GM21576 (cell line): ENCODE measurements at regions not wholly inside any gene's neighbourhood (a gene's known extent, or its start where the extent isn't known, plus 50 kb on each side); places are given as distances from the start of the nearest gene placed in this dataset.

ENCODE experiments used
- ATAC-seq: cut with Tn5 transposase; IDR thresholded peaks from one replicate; pipeline ENCODE4 v1.9.1; 2021; ENCODE audit warnings: mild to moderate bottlenecking, moderate library complexity; ENCODE audit not compliant: unreplicated experiment

DNA sequence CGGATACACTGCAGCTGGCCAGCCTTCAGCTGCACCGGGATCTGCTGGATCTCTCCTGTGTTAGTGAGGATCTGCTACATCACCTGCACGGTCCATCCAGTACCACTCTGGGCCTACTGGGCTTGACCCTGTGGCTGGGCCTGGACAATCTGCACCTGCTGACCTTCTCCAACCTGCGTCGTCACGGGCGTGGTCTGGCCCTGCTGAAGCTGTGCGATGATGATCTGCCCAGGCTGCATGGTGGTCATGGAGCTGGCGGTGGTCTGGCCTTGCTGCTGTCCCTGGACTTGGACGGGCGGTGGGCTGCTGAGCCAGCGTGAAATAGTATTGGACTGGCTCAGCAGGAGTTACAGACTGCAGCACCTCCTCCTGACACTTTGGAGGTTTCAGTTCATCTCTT lies 137.1 kb upstream of the GAS1 start:
- no peak for ATAC-seq

DNA sequence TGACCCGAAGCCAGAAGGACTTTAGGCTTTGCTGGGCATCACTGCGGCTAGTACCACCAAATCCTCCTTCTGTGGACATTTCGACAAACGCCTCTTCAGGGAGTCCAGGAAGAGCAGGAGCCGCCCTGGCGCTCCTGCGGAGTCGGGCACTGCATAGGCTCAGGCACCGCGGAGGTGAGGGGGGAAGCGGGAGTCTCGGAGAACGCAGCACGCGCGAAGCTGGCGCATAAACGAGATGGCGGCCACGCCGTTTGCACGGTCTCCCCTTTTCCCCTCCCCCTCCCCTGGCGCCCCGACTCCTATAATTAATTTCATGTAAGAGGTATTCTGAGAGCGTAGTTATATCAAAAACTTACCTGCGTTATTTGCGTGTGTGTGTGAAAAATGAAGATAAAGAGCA lies 137.8 kb upstream of the GAS1 start:
- no peak for ATAC-seq

DNA sequence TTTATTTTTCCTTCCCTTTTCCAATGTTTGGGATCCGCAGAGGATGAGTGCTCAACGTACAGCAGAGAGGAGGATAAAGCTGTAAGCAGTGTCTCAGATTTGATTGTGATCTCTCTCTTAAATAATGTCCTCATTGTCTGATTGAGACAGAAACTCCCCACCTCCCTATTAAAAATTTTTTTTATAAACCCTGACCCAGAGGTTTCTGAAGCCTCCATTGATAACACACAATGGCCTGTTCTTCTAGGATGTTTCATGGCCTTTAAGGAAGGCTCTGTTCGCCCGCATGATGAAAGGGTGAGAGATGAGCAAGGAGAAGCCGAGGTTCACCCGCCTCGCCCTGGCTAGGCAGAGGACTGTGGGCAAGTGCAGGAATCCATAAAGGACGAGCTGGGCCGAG lies 138.2 kb upstream of the GAS1 start:
- ATAC-seq, result no peak

DNA sequence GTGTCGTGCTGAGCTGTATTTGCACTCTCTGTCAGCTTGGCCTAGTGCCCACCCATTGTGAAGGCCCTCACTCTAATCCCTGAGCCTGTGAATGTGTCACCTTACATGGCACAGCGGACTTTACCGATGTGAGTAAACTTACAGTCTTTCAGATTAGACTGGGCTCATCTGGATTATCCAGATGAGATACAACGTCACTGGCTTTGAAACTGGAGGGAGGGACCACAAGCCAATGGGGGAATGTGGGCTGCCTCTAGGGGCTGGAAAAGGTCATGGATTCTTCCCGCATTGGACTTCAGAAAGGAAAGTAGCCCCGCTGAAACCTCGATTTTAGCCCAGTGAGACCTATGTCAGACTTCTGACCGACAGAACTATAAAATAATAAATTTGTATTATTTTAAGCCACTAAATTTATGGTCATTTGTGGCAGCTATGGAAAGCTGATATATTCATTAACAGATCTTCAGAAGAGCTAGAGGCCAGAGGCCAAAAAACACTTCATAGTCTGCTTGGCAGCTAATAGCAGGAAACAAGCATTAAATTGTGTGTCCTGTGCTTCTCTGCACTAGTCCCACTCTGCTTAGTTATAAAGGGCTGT lies 139.0 kb upstream of the GAS1 start:
- no peak for ATAC-seq

DNA sequence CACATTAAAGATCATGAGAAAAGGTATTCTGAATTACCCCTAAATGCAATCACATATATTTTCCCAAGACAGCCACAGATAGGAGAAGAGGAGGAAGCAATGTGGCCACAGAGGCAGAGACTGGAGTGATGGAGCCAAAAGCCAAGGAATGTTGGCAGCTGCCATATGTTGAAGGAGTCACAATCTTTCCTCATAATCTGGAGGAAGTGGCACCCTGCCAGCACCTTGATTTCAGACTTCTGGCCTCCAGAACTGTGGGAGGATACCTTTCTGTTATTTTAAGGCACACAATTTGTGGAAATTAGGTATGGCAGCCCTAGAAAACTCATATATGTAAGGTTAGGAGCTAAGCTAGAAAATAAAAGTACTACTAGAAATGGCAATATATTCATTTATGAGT lies 139.9 kb upstream of the GAS1 start:
- ATAC-seq, result no peak

DNA sequence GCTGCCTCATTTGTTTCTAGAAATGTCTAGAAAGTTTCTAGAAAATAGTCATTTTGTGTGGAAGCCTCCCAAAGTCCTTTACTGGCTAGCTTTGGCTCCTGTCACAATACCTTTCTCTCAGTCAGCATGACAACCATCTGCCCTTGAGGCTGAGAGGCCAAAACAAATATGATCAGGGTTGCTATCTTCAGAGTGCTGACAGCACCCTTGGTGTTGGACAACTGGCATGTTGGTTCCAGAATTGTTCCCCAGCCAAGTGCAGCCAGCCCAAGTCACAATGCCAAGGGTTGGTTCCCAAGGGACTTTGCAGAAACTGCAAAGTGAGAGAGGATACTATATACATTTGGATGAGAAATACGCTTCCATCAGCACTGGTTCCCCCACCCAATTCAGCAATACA lies 140.9 kb upstream of the GAS1 start:
- no peak for ATAC-seq

DNA sequence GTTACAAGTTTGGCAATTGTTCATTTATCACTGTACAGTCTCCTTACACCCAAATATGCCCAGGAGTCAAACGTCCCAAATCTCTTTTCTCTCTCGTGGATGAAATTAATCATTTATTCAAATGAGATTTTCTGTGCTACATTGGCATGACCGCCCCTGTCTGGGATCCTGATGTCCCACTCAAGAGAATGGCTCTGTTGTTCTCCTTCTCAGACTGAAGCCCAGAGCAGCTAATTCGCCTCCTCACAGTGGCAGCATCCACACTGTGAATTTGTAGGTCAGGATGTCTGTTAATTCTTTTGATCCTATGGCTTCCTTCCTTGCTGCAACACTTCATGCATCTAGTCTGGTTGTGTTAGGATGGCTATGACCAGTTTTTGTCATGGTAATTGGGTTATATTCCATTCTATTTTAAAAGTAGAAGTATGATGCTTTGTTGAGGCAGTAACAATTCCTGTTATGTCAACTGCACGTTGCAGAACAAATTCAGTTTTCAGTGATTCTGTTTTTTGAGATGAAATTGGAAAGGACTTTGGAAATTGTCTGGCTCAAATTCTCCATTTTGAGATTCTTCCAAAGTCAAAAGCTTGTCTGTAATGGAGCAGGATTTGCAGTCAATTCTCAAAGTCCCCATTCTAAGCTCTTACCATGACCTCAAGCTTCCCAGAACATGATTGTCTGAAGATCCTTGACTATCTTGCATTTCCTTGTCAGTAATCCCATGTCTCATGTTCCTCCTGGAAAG lies 141.5 kb upstream of the GAS1 start:
- ATAC-seq, result no peak

DNA sequence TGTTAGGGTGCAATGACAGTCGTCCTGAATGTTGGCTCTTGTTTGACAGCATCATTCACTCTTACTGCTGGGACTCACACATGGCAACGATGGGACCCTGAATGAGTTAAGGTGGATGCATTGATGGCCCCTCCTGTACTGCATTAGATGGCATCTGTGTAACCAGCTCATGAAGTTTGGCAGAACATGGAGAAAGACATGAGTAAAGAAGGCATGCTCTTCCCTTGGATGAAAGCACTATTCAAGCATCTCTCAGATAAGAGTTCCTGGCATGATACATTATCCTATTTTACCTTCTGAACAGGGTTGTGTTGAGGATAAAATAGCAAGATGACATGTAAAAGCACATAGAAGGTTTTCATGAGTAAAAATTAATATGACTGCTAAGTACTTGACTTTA lies 142.2 kb upstream of the GAS1 start:
- no peak for ATAC-seq

DNA sequence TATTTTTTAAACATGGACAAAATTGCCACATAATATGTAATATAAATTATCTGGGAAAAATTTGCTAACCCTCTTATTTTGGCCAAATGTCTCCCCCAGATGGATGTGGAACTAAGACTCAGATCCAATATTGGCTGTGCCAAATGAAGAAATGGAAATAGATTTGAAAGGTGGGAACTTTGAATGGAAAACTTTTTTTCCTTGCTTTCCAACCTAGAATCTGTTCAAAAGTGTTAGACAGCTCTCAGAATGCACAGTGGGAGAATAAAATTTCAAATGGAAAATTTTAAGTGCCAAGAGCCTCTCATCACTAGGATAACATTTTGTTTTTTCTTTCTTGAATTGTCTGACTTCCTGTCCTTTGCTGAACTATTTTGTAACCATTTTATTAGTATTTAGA lies 142.6 kb upstream of the GAS1 start:
- no peak for ATAC-seq

DNA sequence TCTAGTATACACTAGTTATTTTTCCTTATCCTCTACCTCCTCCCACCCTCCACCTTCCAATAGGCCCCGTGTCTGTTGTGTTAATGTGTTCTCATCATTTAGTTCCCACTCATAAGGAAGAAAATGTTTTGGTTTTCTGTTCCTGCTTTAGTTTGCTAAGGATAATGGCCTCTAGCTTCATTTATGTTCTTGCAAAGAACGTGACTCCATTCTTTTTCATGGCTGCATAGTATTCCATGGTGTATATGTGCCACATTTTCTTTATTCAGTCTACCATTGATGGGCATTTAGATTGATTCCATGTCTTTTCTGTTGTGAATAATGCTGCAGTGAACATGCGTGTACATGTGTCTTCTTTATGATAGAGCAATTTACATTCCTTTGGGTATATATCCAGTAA lies 146.5 kb upstream of the GAS1 start:
- no peak for ATAC-seq

DNA sequence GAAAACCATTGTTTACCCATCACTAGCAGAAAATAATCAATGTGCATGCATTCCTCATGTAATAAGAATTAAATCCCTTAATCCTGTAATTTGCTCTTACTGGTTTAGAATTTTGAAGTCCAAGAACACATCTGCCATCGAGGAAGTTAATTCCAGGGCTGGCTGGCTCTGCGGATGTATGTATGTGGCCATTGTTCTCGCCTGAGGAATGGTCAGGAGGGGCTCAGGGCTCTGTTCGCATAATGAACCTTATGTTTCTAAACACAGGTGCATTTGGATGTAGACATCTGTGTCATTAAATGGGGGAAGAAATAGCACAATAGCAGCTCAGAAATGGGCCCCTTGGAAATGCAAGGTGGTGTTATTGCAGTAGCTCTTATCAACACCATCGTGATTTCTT lies 148.6 kb upstream of the GAS1 start:
- no peak for ATAC-seq

DNA sequence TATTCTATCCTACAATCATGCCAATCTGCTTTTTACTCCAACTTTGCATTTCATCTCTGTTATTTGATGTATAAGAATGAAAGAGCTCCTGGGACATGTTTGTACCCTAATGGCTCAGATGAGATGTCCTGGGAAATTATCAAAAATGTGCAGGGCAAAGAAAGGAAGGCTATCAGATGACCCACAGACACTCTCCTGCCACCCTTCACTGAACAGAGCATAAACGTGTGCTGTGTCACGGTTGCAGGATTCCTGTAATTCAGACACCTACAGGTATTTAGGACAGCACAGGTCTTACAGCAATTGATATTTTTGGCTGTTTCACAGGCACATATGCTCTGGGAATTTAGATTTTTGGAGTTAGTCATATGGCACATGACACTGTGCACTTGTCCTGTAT lies 149.2 kb upstream of the GAS1 start:
- ATAC-seq, result no peak

DNA sequence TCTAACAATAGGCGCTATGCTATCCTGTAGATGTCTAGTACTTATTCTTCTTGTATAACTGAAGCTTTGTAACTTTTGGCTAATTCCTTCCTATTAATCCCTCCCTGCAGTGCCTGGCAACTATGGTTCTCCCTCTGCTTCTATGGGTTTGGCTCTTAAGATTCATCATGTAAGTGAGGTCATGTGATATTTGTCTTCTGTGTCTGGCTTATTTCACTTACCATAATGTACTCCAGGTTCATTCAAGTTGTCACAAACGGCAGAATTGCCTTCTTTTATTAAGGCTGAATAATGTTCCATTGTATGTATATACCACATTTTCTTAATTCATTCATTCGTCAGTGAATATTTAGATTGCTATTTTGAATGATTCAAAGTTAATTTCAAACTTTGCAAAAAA lies 149.9 kb upstream of the GAS1 start:
- ATAC-seq, result no peak

DNA sequence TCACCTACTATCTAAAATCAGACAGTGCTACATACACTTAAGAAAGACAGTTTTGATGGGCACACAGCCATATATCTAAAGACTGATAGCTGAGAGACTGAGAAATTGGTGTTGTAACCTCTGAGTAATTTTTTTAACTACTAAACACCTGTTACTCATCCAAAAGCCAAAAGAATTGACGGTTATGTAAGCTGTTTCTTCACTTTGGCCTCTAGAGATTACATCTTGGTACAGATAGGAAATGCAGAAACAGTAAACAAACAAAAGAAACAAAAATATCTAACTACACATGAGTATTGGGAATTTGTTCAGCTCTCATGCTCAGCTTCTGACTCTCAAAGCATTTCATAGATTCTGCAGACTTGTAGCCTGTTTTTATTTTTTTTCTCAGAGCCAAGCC lies 152.1 kb upstream of the GAS1 start:
- no peak for ATAC-seq

DNA sequence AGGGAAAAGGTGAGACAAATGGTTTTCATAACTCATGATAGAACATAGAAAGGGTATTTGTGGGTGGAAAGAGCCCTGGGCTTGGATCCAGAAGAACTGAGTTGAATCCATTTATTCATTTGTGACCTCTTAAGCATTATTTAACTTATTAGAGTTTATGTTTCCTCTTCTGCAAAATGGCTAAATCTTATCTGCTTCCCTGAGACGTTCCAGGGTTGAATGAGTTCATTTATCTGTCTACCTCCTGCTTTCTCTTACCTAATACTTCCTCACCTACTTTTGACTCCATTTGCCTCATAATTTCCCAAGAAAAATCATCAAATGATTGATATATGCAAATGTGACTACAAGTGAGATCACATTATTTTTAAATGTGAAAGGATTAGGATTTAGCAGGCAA lies 152.7 kb upstream of the GAS1 start:
- no peak for ATAC-seq

DNA sequence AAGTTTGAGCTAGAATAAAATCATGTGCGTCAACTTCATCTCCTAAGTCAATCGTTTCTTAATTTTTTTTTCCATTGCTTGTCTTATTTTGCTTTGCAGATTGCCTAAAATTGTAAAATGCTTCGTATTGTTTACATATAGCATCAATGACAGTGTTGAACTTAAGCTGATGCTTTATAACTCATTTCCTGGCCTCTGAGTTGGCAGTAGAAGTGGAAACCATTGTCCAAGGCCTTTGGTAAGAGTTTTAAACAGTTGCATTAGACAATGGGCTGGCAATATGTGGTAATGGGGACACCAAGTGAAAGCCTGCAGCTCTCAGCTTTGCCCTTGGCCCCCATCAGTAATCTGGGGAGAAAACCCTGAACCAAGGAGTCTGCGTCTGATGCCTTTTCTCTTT lies 154.8 kb upstream of the GAS1 start:
- no peak for ATAC-seq

DNA sequence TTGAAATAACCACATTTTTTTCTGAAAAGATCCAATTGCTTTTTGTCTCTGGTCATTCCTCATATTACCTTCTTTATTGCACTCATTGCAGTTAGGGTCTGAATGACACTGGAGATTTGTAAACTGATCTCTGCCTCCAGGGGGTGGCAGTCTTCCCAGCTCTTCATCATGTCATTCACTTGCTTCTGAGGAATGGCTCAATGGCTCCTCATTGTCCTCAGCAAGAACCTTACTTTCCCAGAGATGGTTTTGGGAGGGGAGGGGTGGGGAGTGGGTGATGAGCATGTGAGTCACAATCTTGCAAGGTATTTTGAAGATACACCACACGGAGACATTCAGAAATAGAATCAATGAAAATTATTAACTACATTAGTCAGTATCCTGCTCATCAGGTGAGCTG lies 159.8 kb upstream of the GAS1 start:
- no peak for ATAC-seq

DNA sequence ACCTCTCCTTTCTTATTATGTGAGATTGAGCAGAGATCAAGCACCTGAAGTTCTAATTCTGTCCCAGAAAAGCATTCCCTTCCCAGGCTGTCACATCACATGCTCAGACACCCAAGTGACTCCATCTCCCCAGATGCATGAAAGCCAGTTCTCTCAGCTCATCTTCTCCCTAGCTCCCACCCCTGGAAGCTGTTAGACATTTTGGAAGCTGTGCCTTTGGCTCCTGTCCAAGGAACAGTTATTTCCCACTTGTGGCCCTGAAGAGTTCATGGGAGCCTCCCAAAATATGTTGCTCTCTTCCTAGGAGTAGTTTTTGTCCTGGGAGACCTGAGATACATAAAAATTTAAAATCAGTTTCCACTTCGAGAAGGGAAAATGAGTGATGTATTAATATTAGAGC lies 161.4 kb upstream of the GAS1 start:
- ATAC-seq, result no peak

DNA sequence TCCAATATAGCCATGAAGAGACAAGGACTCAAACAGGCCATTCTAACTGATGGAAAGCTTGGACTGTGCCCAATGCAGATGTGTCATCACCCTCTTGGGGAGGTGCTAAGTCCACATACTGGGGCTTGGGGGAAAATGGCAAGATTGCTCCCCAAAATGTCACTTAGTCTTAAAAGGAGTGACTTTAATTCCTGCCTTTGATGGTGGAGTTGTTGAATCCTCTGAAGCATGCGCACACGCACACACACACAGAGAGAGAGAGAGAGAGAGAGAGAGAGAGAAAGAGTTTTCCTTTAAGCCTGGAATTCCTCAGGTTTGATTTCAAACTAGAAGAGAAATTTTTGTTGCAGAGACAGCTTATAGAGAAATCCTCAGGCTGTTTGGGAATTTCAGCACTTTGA lies 161.9 kb upstream of the GAS1 start:
- ATAC-seq, result no peak

DNA sequence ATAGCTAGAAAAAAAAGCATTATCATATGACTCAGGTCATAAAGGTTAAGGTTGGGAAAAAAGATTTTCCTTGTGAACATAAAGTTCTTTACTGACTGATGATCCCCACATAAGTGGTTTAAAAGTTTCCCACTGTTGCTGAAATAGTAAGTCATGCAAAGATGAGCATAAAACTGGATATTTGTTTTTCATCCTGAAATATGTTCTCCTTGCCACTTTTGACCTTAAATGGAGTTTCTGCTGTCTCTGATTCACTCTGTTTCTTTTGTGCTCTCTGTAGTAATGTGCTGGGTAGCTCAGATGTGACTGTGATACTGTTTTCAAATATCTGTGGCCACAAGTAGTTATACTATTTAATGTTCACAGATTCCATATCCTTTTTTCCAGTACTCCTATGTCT lies 162.5 kb upstream of the GAS1 start:
- no peak for ATAC-seq

DNA sequence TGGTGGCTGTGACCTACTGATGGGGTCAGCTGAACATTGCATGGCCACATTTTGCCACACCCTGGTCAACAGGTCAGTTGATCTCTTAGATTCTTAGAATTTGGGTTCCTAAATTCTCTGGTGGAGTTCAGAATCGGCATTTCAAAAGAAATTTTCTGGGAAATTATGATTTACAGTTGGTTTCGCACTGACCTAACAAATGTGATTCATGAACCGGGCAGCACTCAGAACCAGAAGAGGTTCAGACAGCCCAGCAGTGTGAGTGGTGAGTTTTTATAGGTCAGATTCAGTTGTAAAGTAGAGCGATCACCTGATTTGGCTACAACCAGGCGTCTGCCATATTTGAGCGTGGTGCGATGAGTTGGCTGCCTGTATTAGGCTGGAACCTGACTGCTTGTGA lies 163.7 kb upstream of the GAS1 start:
- no peak for ATAC-seq

DNA sequence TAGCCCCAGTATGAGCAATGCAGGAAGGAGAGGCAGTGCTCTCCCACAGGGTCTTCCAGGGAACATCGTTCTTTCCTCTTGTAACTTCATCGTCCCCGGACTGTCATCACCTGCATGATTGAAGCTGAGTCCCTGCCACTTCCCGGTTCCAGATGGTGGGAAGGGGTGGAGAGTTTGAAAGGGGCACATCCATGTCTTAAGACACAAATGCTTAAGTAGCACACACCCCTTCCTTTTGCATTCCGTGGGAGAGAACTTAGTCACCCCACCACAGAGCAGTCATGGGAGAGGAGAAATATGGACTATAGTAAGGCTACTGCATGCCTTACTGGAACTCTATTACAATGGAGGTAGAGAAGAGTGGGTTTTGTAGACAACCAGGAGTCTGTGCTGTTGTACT lies 165.3 kb upstream of the GAS1 start:
- no peak for ATAC-seq

DNA sequence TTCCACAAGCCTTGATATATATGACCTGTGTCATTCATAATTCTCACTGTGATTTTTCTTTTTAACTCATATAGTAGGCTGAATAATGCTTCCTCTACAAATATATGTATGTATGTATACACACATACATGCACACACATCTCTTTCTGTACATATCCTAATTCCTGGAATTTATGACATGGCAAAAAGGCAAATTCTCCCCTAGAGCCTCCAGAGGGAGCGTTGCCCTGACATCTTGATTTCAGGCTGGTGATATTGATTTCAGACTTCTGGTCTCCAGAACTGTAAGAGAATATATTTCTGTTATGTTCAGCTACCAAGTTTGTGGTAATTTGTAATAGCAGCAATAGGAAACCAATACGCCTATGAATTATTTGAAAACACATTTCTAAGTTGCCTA lies 166.6 kb upstream of the GAS1 start:
- no peak for ATAC-seq
